Liver (tissue), 8 donors: ENCODE measurements at regions not wholly inside any gene's neighbourhood (a gene's known extent, or its start where the extent isn't known, plus 50 kb on each side); places are given as distances from the start of the nearest gene placed in this dataset.

Experiments used
- DNase-seq: peaks from one replicate; pipeline ENCODE4 v3.0.0-alpha.2; 2017; ENCODE audit warnings: low spot score
- H3K27ac ChIP-seq, 2 donors: one replicate each; pipeline ENCODE4 v1.7.0; 2013; ENCODE audit warnings: inconsistent platforms in 2 of 2, low read length in 2 of 2, control low read depth in 1 of 2, low read depth in 1 of 2, mild to moderate bottlenecking in 1 of 2
- H3K27me3 ChIP-seq, 4 donors: one replicate each; pipeline versions ENCODE4 v1.6.1 to v1.7.0; 2013; ENCODE audit warnings: low read length in 3 of 4, inconsistent platforms in 1 of 4, mild to moderate bottlenecking in 1 of 4, moderate library complexity in 1 of 4; ENCODE audit not compliant: control insufficient read depth in 4 of 4, insufficient read depth in 4 of 4
- H3K36me3 ChIP-seq, 4 donors: one replicate each; pipeline versions ENCODE4 v1.6.1 to v1.7.0; 2013; ENCODE audit warnings: low read length in 3 of 4, mild to moderate bottlenecking in 3 of 4, low read depth in 1 of 4, moderate library complexity in 1 of 4; ENCODE audit not compliant: control insufficient read depth in 4 of 4, insufficient read depth in 3 of 4
- H3K4me1 ChIP-seq, 4 donors: one replicate each; pipeline versions ENCODE4 v1.6.1 to v1.7.0; 2013; ENCODE audit warnings: low read length in 3 of 4, mild to moderate bottlenecking in 3 of 4, moderate library complexity in 1 of 4; ENCODE audit not compliant: control insufficient read depth in 4 of 4, insufficient read depth in 4 of 4
- H3K4me3 ChIP-seq, 3 donors: one replicate each; pipeline versions ENCODE4 v1.6.1 to v1.7.0; 2013; ENCODE audit warnings: low read length in 3 of 3, control low read depth in 1 of 3, low read depth in 1 of 3, mild to moderate bottlenecking in 1 of 3
- H3K9ac ChIP-seq, 2 donors: one replicate each; pipeline ENCODE4 v1.7.0; 2013; ENCODE audit warnings: low read length in 2 of 2, mild to moderate bottlenecking in 2 of 2, moderate library complexity in 2 of 2, control low read depth in 1 of 2, low read depth in 1 of 2
- H3K9me3 ChIP-seq, 4 donors: one replicate each; pipeline versions ENCODE4 v1.6.1 to v1.7.0; 2013; ENCODE audit warnings: low read length in 3 of 4; ENCODE audit not compliant: control insufficient read depth in 4 of 4
- ATF3 ChIP-seq: IDR thresholded peaks from 2 replicates; pipeline ENCODE4 v1.6.1; 2016; ENCODE audit warnings: antibody characterized with exemption
- EGR1 ChIP-seq, 2 donors: IDR thresholded peaks; 2 replicates each; pipeline ENCODE4 v1.6.1; 2016 to 2018; ENCODE audit warnings: antibody characterized with exemption in 2 of 2, low read depth in 2 of 2
- FOXA1 ChIP-seq: IDR thresholded peaks from 2 replicates; pipeline ENCODE4 v1.6.1; 2016; ENCODE audit warnings: antibody characterized with exemption
- FOXA2 ChIP-seq: IDR thresholded peaks from 2 replicates; pipeline ENCODE4 v1.6.1; 2016; ENCODE audit warnings: antibody characterized with exemption
- GABPA ChIP-seq, 2 donors: IDR thresholded peaks in 1 of 2; conservative IDR thresholded peaks in 1 of 2; 2 replicates each; pipeline ENCODE4 v1.6.1; 2016; ENCODE audit warnings: antibody characterized with exemption in 2 of 2, mild to moderate bottlenecking in 1 of 2, moderate library complexity in 1 of 2
- HNF4A ChIP-seq, 2 donors: conservative IDR thresholded peaks; 2 replicates each; pipeline ENCODE4 v1.6.1; 2016; ENCODE audit warnings: antibody characterized with exemption in 2 of 2, mild to moderate bottlenecking in 2 of 2
- HNF4G ChIP-seq: IDR thresholded peaks from 2 replicates; pipeline ENCODE4 v1.6.1; 2016; ENCODE audit warnings: antibody characterized with exemption
- JUND ChIP-seq, 2 donors: IDR thresholded peaks; 2 replicates each; pipeline ENCODE4 v1.6.1; 2016; ENCODE audit warnings: antibody characterized with exemption in 2 of 2
- MAX ChIP-seq: IDR thresholded peaks from 2 replicates; pipeline ENCODE4 v1.6.1; 2016; ENCODE audit warnings: antibody characterized with exemption
- NR2F2 ChIP-seq: IDR thresholded peaks from 2 replicates; pipeline ENCODE4 v1.6.1; 2016; ENCODE audit warnings: antibody characterized with exemption
- RAD21 ChIP-seq, 2 donors: IDR thresholded peaks; 2 replicates each; pipeline ENCODE4 v1.6.1; 2016; ENCODE audit warnings: antibody characterized with exemption in 2 of 2, mild to moderate bottlenecking in 2 of 2
- REST ChIP-seq: IDR thresholded peaks from 2 replicates; pipeline ENCODE4 v1.6.1; 2016; ENCODE audit warnings: antibody characterized with exemption, mild to moderate bottlenecking
- RXRA ChIP-seq, 2 donors: IDR thresholded peaks; 2 replicates each; pipeline ENCODE4 v1.6.1; 2017 to 2018; ENCODE audit warnings: antibody characterized with exemption in 2 of 2, mild to moderate bottlenecking in 1 of 2
- SP1 ChIP-seq: IDR thresholded peaks from 2 replicates; pipeline ENCODE4 v1.6.1; 2018; ENCODE audit warnings: antibody characterized with exemption, mild to moderate bottlenecking
- TAF1 ChIP-seq: conservative IDR thresholded peaks from 2 replicates; pipeline ENCODE4 v1.6.1; 2016; ENCODE audit warnings: antibody characterized with exemption, mild to moderate bottlenecking
- YY1 ChIP-seq: IDR thresholded peaks from 2 replicates; pipeline ENCODE4 v1.6.1; 2016; ENCODE audit warnings: antibody characterized with exemption, mild to moderate bottlenecking
- WGBS: extraction: QIAGEN DNeasy Blood & Tissue Kit; methylation state at CpG from one replicate; pipeline ENCODE4 v1.1.7; 2013; 5-methylcytosine and 5-hydroxymethylcytosine counted together
- TF ChIP-seq, protein P1 (sequence below): IDR thresholded peaks from 2 replicates; pipeline ENCODE4 v1.6.1; 2016; ENCODE audit warnings: antibody characterized with exemption
- TF ChIP-seq, protein P2 (sequence below): fragments of 150-350 bp; IDR thresholded peaks from 2 replicates; pipeline ENCODE4 v1.5.1; 2017; ENCODE audit warnings: improper control_type of control experiment, low read depth, low read length; ENCODE audit not compliant: missing input control
- donor health status: healthy.
- donor health status: healthy.
- donor health status: healthy.
- donor health status: healthy.
- donor health status: healthy.

DNA sequence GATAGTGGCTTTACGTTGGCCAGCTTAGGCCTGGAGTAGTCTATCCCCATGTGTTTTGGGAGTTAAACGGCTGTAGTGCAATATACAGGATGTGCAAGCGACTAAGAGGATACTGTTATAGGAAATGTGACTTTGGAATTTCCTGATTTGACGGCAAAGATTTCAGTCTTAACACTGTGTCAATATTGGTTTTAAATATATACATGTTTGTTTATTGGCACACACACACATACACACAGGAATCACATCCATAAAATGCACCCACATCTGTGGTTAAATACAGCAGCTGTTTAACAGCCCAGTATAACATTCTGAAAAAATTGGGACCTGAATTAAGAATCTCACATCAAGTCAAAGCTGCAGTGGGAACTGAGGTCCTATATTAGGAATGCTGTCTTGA lies 347.1 kb downstream of the TXNL1 start (continued):
- no peak for TF ChIP-seq ATF3
- no peak for TF ChIP-seq FOXA2
- no peak for TF ChIP-seq HNF4G
- TF ChIP-seq, protein P1, sequence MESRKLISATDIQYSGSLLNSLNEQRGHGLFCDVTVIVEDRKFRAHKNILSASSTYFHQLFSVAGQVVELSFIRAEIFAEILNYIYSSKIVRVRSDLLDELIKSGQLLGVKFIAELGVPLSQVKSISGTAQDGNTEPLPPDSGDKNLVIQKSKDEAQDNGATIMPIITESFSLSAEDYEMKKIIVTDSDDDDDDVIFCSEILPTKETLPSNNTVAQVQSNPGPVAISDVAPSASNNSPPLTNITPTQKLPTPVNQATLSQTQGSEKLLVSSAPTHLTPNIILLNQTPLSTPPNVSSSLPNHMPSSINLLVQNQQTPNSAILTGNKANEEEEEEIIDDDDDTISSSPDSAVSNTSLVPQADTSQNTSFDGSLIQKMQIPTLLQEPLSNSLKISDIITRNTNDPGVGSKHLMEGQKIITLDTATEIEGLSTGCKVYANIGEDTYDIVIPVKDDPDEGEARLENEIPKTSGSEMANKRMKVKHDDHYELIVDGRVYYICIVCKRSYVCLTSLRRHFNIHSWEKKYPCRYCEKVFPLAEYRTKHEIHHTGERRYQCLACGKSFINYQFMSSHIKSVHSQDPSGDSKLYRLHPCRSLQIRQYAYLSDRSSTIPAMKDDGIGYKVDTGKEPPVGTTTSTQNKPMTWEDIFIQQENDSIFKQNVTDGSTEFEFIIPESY = no peak
- no peak for TF ChIP-seq GABPA (IDR thresholded peaks at IDR 0.05 in 1 of 2, conservative IDR thresholded peaks at IDR 0.05 in 1 of 2)
- no peak for TF ChIP-seq RXRA (IDR thresholded peaks at IDR 0.05)

DNA sequence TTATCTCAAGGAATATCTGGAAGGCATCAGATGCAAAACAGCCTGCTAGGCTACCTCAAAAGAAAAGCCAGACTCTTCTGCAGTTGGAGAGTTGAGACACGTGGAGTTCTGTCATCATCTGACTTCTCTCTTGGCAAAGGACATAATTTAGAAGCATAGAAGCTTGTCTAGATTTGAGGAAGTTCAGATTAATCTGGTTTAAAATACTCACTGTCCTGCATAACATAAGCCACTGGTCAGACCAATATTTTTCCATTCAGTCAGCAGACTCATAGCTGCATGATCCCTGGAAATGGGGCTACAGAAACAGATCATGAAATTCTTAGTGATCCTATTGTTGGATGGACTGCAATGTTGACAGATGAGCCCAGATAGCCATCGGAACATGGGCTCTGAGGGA lies 349.0 kb downstream of the TXNL1 start:
- no peaks in the 10 kb centered on the region for H3K9me3 ChIP-seq
- WGBS = 67% methylated on average over 2 of the region's 2 CpGs
- H3K4me3 ChIP-seq = no peak overlapping the region
- H3K4me1 ChIP-seq = no peaks in the 10 kb centered on the region
- H3K27ac ChIP-seq = no peak overlapping the region
- H3K9ac ChIP-seq = no peak overlapping the region
- TF ChIP-seq NR2F2 (no peak), GABPA (IDR thresholded peaks at IDR 0.05 in 1 of 2, conservative IDR thresholded peaks at IDR 0.05 in 1 of 2) (no peak), ATF3 (no peak), MAX (no peak), HNF4A (conservative IDR thresholded peaks at IDR 0.05) (no peak), RAD21 (IDR thresholded peaks at IDR 0.05) (no peak), HNF4G (no peak), EGR1 (IDR thresholded peaks at IDR 0.05; ENCODE audit: low read depth in 2 of 2) (no peak), JUND (IDR thresholded peaks at IDR 0.05) (no peak), TAF1 (no peak), FOXA1 (no peak), FOXA2 (no peak), RXRA (IDR thresholded peaks at IDR 0.05) (no peak), REST (no peak), SP1 (no peak), YY1 (no peak)
- TF ChIP-seq, protein P1 = no peak
- TF ChIP-seq, protein P2, sequence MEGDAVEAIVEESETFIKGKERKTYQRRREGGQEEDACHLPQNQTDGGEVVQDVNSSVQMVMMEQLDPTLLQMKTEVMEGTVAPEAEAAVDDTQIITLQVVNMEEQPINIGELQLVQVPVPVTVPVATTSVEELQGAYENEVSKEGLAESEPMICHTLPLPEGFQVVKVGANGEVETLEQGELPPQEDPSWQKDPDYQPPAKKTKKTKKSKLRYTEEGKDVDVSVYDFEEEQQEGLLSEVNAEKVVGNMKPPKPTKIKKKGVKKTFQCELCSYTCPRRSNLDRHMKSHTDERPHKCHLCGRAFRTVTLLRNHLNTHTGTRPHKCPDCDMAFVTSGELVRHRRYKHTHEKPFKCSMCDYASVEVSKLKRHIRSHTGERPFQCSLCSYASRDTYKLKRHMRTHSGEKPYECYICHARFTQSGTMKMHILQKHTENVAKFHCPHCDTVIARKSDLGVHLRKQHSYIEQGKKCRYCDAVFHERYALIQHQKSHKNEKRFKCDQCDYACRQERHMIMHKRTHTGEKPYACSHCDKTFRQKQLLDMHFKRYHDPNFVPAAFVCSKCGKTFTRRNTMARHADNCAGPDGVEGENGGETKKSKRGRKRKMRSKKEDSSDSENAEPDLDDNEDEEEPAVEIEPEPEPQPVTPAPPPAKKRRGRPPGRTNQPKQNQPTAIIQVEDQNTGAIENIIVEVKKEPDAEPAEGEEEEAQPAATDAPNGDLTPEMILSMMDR = no peak
- no peak for DNase-seq
- H3K36me3 ChIP-seq = no peaks in the 10 kb centered on the region
- peaks cover 0 to 3% (median 0%) of the 10 kb centered on the region in 4 donors for H3K27me3 ChIP-seq
